ENCODE measurements at regions not wholly inside any gene's neighbourhood (a gene's known extent, or its start where the extent isn't known, plus 50 kb on each side); places are given as distances from the start of the nearest gene placed in this dataset.

DNA sequence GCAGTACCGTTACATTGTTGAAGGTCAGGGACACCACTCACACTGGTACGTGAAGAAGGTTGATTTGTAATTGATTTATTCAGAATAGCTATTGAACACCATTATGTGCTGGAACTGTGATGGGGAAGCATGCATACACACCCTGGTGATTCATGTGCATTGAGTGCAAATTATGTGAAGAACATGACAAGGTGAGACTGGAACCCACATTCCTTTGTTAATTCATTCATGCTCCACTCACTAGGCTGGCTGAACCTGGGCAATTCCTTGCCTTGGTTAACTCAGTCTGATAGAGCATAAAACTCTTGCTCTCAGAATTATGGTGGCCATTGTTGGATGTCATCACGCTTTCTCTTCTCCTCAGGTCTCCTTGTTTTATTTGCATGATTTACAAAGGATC, 67.3 kb upstream of the TPK1 start:
- Histone ChIP-seq H3K79me2 (ENCODE audit: control insufficient read depth in 1 of 2, insufficient read depth in 2 of 2, low read length in 2 of 2) (no peaks in the 10 kb centered on the region), H2BK20ac (ENCODE audit: low read length) (no peak overlapping the region), H3K23ac (ENCODE audit: insufficient read length) (no peak overlapping the region), H2BK12ac (ENCODE audit: low read depth, low read length) (no peak overlapping the region), H3K9me3 (ENCODE audit: insufficient read depth in 2 of 2, low read depth in 1 of 2, low read length in 1 of 2) (no peaks in the 10 kb centered on the region), H2AK5ac (ENCODE audit: low read depth, low read length) (no peak overlapping the region), H4K5ac (ENCODE audit: insufficient read length, low read depth, low read length) (no peak overlapping the region), H3K36me3 (ENCODE audit: control insufficient read depth in 2 of 4, insufficient read depth in 4 of 4, low read length in 3 of 4) (no peaks in the 10 kb centered on the region), H3K14ac (ENCODE audit: insufficient read length) (no peak overlapping the region), H2AFZ (ENCODE audit: low read length) (no peak overlapping the region), H3K4me1 (replicated peaks in 1 of 4; ENCODE audit: control insufficient read depth in 3 of 4, insufficient read depth in 4 of 4, low read length in 3 of 4) (no peaks in the 10 kb centered on the region), H4K8ac (ENCODE audit: extremely low read depth, insufficient read depth, low read length) (no peak overlapping the region), H3K18ac (ENCODE audit: extremely low read depth, low read length) (no peak overlapping the region), H3K79me1 (ENCODE audit: low read depth, low read length) (no peaks in the 10 kb centered on the region), H2BK5ac (ENCODE audit: low read depth, low read length) (no peak overlapping the region), H3K4ac (replicated peaks; ENCODE audit: insufficient read length, low read depth, low read length) (no peak overlapping the region), H3K4me2 (ENCODE audit: insufficient read depth in 1 of 2, low read depth in 2 of 2, low read length in 2 of 2) (no peak overlapping the region), H3K56ac (replicated peaks; ENCODE audit: insufficient read length, low read depth, low read length) (no peak overlapping the region), H3K9ac (replicated peaks in 1 of 4; ENCODE audit: extremely low read depth in 1 of 4, low read depth in 3 of 4, low read length in 3 of 4) (no peak overlapping the region), H2BK120ac (replicated peaks; ENCODE audit: low read depth, low read length) (no peak overlapping the region), H3K27me3 (replicated peaks in 1 of 4; ENCODE audit: control insufficient read depth in 3 of 4, extremely low read depth in 1 of 4, insufficient read depth in 3 of 4, low read length in 3 of 4) (no peaks in the 10 kb centered on the region), H4K91ac (replicated peaks; ENCODE audit: insufficient read length, low read length) (no peak overlapping the region), H3K23me2 (ENCODE audit: low read depth, low read length) (no peaks in the 10 kb centered on the region), H3K4me3 (ENCODE audit: extremely low read depth in 1 of 4, insufficient read depth in 2 of 4, low read depth in 3 of 4, low read length in 4 of 4) (no peak overlapping the region), H2BK15ac (ENCODE audit: low read length) (no peak overlapping the region), H3K27ac (ENCODE audit: low read depth, low read length) (no peak overlapping the region), H4K20me1 (replicated peaks in 1 of 2; ENCODE audit: control insufficient read depth in 1 of 2, insufficient read depth in 2 of 2, low read length in 2 of 2) (no peaks in the 10 kb centered on the region)
- FAIRE-seq: no peak
- TF ChIP-seq YY1 (IDR thresholded peaks at IDR 0.05; ENCODE audit: low read depth, low read length): no peak
- no peak for TF ChIP-seq TEAD4 (IDR thresholded peaks at IDR 0.05; ENCODE audit: low read depth, low read length)
- CTCF ChIA-PET (ENCODE audit: partially characterized antibody): interaction anchor here (0.6 to 1.4 kb wide), 3 partner anchors 10 to 197 kb away, joined by 3 to 4 read pairs (median 4); no protein-coding TSS in a partner anchor
- DNase-seq (ENCODE audit: low read depth in 1 of 2, low spot score in 2 of 2): no peak
- 93% methylated on average over 3 of the region's 3 CpGs; no CpG with 5 or more reads in 1 of the 2 experiments for WGBS, 2 experiments (ENCODE audit: extremely low coverage in 1 of 2, insufficient coverage in 1 of 2, insufficient read length in 1 of 2, insufficient replicate concordance in 2 of 2, low coverage in 1 of 2, low lambda C conversion rate in 2 of 2, missing lambda C conversion rate in 1 of 2)
- POLR2A ChIA-PET (ENCODE audit: partially characterized antibody): no interaction called here
